GM12872 (cell line): ENCODE measurements at regions not wholly inside any gene's neighbourhood (a gene's known extent, or its start where the extent isn't known, plus 50 kb on each side); places are given as distances from the start of the nearest gene placed in this dataset.

Experiments
- TF ChIP-seq, protein P1 (sequence below): IDR thresholded peaks from 3 replicates; pipeline ENCODE4 v1.5.1; 2011; ENCODE audit warnings: low read depth, mild to moderate bottlenecking, low read length, moderate library complexity; ENCODE audit not compliant: insufficient read depth

DNA sequence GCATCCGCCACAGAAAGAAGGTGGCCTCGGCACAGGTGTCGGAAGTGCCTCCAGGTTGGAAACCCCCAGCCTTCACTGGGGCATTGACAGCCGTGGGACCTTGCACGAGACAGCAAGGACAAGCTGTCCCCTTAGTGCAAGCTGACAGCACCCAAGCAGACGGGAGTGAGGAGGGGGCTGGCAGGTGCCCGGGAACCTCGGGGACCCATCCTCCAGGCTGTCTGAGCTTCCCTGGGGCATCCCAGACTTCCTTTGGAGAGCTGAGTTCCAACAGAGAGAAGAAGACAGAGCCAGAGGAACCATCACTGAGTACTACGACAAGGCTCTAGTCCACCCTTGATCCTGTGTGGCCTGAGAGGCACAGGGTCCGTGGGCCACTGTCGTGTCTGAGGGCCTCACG is 100.6 kb upstream of the RAB4A start:
- TF ChIP-seq, protein P1, sequence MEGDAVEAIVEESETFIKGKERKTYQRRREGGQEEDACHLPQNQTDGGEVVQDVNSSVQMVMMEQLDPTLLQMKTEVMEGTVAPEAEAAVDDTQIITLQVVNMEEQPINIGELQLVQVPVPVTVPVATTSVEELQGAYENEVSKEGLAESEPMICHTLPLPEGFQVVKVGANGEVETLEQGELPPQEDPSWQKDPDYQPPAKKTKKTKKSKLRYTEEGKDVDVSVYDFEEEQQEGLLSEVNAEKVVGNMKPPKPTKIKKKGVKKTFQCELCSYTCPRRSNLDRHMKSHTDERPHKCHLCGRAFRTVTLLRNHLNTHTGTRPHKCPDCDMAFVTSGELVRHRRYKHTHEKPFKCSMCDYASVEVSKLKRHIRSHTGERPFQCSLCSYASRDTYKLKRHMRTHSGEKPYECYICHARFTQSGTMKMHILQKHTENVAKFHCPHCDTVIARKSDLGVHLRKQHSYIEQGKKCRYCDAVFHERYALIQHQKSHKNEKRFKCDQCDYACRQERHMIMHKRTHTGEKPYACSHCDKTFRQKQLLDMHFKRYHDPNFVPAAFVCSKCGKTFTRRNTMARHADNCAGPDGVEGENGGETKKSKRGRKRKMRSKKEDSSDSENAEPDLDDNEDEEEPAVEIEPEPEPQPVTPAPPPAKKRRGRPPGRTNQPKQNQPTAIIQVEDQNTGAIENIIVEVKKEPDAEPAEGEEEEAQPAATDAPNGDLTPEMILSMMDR: no peak

DNA sequence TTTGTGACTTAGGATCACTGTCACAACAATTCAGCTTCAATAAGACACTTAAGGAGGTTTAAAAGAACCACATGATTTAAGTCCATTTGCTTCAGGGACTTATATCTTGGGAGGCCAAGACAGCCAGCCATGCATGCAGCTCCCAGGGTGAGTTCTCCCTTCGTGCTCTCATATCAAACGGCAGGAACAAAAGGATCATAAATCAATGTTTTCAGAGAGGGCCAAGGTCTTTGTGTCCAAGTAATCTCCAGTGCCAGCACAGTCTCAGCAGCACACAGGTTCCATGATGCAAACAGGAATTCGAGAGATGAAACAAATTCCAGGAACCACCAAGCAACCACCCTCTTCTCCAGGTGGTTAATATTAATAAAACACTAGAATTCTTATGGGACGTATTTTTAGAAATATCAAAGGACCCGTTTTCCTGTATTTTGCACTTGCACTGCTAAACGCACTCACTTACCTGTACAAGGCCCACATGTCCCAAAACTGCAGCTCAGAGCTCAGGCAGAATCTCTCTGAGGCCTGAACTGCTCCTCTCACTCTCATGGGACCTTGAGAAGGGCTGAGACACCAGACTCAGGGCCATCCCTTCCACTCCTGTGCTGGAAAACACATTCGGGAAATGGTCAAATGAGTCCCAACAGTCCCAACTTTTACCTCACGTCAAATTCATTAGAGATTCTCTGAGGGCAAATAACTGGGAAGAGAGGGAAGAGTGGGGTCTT is 100.0 kb upstream of the RAB4A start:
- TF ChIP-seq, protein P1: no peak

DNA sequence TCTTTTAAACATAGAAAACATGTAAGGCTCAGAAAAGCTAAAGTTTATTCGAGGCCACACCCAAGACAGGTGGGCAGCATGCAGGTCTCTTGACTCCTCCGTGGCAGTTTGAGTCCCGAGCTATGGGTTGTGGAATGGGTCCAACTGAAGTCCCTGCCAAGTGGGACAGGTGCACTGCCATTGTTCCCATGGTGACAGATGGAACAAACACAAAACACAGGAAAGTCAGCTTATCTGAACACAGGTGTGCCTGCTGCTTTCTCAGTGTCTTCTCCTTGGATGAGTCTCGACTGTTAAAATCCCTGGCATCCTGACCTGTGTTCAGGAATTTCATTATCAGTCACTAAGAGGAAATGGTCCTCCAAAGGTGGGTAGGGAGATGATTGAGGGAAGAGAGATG is 99.0 kb upstream of the RAB4A start:
- TF ChIP-seq, protein P1: no peak

DNA sequence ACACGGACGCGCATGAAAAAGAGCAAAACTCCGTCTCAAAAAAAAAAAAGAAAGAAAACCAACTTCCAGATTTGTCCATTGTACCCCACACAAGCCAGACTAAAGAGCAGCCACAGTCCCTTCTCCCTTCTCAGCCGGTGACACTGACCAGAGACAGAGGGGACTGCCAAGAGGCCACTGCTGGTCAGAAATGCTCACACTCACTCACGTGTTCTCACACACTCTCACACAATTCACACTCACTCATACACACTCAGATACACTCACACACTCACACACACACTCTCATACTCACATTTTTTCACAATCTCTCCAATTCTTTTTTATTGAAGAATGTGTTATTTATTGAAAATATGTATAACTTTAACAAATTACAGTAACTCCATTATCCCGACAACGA is 90.8 kb upstream of the RAB4A start:
- TF ChIP-seq, protein P1: no peak

DNA sequence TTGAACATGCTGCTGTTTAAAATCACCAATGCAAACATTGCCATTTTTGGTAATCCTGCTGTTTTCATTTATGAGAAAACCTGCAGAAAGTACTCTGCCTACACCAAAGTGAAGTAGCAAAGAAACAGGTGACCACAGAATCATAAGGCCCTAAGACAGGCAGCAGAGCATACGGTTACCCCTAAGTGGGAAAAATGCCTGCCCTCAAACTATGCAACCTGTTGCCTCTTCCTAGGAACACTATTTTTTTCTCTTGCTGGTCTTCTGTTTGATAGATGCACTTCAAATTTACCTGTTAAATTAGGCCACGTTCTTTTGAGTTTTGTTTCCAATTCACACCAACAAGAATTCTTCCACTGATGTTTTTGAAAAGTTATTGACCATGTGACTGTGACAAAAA is 89.5 kb upstream of the RAB4A start:
- TF ChIP-seq, protein P1: no peak

DNA sequence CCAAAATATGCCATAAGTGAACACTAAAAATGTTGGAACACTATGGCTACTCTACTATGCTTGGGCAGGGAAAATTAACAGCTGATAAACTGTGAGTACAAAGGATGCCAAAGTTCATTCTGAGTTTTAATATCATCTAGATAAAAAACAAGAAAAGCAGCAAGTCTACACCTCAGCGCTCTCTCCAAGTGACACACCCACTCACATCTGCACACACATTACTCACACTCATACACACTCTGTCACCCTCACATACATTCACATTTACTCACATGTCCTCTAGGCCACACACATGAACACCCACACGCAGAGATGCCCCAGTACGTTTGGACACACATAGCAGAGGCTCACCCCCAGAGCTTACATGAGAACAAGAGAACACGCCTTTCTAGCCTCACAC is 87.3 kb upstream of the RAB4A start:
- TF ChIP-seq, protein P1: no peak

DNA sequence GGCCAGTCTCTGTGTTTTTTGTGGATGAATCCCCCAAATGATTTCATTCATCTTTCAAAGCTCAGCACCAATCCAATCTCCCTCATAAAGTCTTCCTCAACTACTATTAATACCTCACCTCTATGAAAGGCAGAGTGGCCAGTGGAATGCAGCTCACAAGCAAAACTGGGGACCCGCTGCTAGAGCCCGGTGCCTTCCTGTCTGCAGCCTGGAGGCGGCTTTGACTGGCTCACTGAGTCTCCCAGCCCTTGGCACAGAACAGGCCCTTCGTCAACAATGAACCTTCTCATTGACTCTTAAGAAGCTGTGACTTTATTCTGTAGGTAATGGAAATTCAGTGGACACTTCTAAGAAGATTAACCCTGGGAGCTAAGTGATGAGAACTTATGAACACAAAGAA is 86.8 kb upstream of the RAB4A start:
- TF ChIP-seq, protein P1: no peak
